DND-41 (cell line): ENCODE measurements at regions not wholly inside any gene's neighbourhood (a gene's known extent, or its start where the extent isn't known, plus 50 kb on each side); places are given as distances from the start of the nearest gene placed in this dataset.

Experiments used
- ATAC-seq: fragments of 200-7000 bp; cut with Tn5 transposase; 3 replicates; pipeline ENCODE4 v1.9.1; 2021; ENCODE audit warnings: low read depth; ENCODE audit not compliant: insufficient read depth
- DNase-seq: peaks from one replicate; pipeline ENCODE4 v3.0.0-alpha.2; 2020
- H2AFZ ChIP-seq: 2 replicates; pipeline ENCODE4 v1.6.0; 2012; ENCODE audit warnings: low read depth, low read length
- H3K27ac ChIP-seq: 2 replicates; pipeline ENCODE4 v1.5.1; 2012; ENCODE audit warnings: low read length, inconsistent platforms
- H3K27me3 ChIP-seq: fragments of 200-600 bp; sonication (generic); 2 replicates; pipeline ENCODE4 v1.6.0; 2012; ENCODE audit warnings: low read length, mild to moderate bottlenecking, inconsistent platforms; ENCODE audit not compliant: insufficient read depth, poor library complexity
- H3K36me3 ChIP-seq: 2 replicates; pipeline ENCODE4 v1.5.1; 2012; ENCODE audit warnings: low read length, inconsistent platforms; ENCODE audit not compliant: insufficient read depth
- H3K4me1 ChIP-seq: 2 replicates; pipeline ENCODE4 v1.5.1; 2012; ENCODE audit warnings: mild to moderate bottlenecking, low read length; ENCODE audit not compliant: insufficient read depth
- H3K4me2 ChIP-seq: 2 replicates; pipeline ENCODE4 v1.6.0; 2012; ENCODE audit warnings: mild to moderate bottlenecking, moderate library complexity, low read length, inconsistent platforms; ENCODE audit not compliant: insufficient read depth
- H3K4me3 ChIP-seq, 2 experiments: fragments of 200-600 bp in 1 of 2; shearing (Covaris generic) in 1 of 2; 2 replicates each; pipeline ENCODE4 v1.5.1; 2012 to 2016; ENCODE audit warnings: inconsistent platforms in 2 of 2, low read length in 2 of 2, mild to moderate bottlenecking in 2 of 2, low read depth in 1 of 2, moderate library complexity in 1 of 2
- H3K79me2 ChIP-seq: 2 replicates; pipeline ENCODE4 v1.6.0; 2012; ENCODE audit warnings: low read length, inconsistent platforms; ENCODE audit not compliant: insufficient read depth
- H3K9ac ChIP-seq: 2 replicates; pipeline ENCODE4 v1.6.0; 2012; ENCODE audit warnings: low read depth, mild to moderate bottlenecking, inconsistent platforms, low read length, moderate library complexity
- H3K9me3 ChIP-seq: 2 replicates; pipeline ENCODE4 v1.5.1; 2012; ENCODE audit warnings: low read length, moderate library complexity, mild to moderate bottlenecking, inconsistent platforms; ENCODE audit not compliant: insufficient read depth, severe bottlenecking
- H4K20me1 ChIP-seq: 2 replicates; pipeline ENCODE4 v1.6.0; 2012; ENCODE audit warnings: low read length; ENCODE audit not compliant: insufficient read depth
- EZH2 ChIP-seq: IDR thresholded peaks from 3 replicates; pipeline ENCODE4 v1.6.1; 2012; ENCODE audit warnings: borderline replicate concordance, low read depth, mild to moderate bottlenecking, moderate library complexity, low read length, inconsistent platforms; ENCODE audit not compliant: severe bottlenecking
- TF ChIP-seq, protein P1 (sequence below): IDR thresholded peaks from 2 replicates; pipeline ENCODE4 v1.5.1; 2012; ENCODE audit warnings: borderline replicate concordance, low read length, moderate library complexity, mild to moderate bottlenecking; ENCODE audit not compliant: poor library complexity, severe bottlenecking; ENCODE audit errors: extremely low read depth

DNA sequence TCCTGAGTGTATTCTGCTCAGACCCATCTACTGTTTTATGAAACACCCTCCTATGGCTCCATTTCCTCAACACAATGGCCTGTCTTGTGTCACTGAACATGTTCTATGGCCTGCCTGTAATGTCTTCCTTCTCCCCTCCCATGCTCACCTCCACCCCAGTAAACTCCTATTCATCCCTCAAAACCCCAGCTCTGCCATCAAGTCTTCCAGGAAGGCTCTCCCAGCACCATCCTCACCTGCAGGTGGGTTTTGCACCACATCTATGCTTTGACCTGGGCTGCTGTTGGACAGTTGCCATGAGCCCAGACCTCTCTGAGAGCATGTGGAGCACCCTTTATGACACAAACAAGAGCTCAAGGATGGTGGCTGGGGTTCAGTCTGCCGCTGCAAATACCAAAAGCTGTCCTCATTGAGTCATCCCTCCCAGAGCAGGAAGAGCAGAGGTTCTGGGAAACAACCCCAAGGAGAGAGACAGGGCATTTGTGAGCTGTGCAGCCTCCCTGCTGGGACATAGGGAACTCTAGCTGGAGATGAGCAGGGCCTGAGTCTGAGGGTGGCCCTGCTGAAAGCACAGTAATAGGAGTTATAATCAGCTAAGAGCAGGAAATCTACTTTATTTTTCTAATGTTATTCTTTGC, 93.8 kb upstream of the CD93 start:
- no peak for TF ChIP-seq EZH2
- TF ChIP-seq, protein P1, sequence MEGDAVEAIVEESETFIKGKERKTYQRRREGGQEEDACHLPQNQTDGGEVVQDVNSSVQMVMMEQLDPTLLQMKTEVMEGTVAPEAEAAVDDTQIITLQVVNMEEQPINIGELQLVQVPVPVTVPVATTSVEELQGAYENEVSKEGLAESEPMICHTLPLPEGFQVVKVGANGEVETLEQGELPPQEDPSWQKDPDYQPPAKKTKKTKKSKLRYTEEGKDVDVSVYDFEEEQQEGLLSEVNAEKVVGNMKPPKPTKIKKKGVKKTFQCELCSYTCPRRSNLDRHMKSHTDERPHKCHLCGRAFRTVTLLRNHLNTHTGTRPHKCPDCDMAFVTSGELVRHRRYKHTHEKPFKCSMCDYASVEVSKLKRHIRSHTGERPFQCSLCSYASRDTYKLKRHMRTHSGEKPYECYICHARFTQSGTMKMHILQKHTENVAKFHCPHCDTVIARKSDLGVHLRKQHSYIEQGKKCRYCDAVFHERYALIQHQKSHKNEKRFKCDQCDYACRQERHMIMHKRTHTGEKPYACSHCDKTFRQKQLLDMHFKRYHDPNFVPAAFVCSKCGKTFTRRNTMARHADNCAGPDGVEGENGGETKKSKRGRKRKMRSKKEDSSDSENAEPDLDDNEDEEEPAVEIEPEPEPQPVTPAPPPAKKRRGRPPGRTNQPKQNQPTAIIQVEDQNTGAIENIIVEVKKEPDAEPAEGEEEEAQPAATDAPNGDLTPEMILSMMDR: no peak
- H3K79me2 ChIP-seq: no peaks in the 10 kb centered on the region
- H3K27ac ChIP-seq: peak overlapping the region; percentile 58
- H3K9me3 ChIP-seq: peaks cover 5% of the 10 kb centered on the region
- peak; percentile 16; the same call in 1 of the 3 replicates for ATAC-seq
- peaks cover 25% of the 10 kb centered on the region for H3K4me1 ChIP-seq
- no peak overlapping the region for H3K4me2 ChIP-seq
- H3K36me3 ChIP-seq: no peaks in the 10 kb centered on the region
- no peak for DNase-seq
- no peaks in the 10 kb centered on the region for H4K20me1 ChIP-seq
- H3K4me3 ChIP-seq: no peak overlapping the region
- H3K9ac ChIP-seq: no peak overlapping the region
- peak overlapping the region; percentile 51; the same call in 1 of the 2 replicates for H2AFZ ChIP-seq
- H3K27me3 ChIP-seq: no peaks in the 10 kb centered on the region

DNA sequence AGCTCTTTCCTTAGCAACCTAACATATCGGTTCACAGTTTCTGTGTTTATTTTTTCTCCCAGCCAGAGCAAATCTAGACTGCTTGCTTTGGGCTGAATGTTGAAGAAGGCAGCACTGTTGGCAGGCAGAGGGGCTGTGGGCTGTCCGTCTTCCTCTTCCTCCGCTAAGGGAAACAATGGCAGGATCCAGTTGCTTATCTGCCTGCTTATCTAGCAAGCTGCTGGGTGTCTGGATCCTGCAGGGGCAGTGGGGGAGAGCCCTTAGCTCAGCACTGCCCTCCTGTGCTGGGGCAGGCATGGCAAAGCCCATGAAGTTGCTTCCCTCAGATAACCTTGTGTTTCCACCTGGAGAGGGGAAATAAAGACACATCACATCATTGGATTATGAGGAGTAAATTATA, 92.7 kb upstream of the CD93 start:
- H3K4me2 ChIP-seq: no peak overlapping the region

DNA sequence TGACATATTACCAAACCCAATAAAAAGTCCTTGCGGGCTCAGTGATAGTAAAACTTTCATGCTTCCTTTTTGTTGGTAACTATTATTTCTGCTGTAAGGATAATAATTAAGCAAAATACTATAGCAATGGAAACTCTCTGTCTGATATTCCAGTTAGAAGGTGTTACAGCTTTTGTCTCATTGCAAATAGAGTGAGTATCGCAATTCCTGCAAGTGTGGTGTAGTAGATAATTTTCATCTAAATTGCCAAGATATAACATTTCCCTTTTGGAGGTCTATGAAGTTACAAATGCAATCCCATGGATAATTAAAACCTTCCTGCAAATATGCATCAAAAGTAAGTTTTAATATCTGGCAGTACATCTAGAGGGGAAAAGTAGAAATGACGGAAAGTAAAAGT, 88.7 kb upstream of the CD93 start:
- no peaks in the 10 kb centered on the region for H4K20me1 ChIP-seq
- no peak overlapping the region for H3K27ac ChIP-seq
- no peaks in the 10 kb centered on the region for H3K79me2 ChIP-seq
- no peak overlapping the region for H3K4me2 ChIP-seq
- no peak for DNase-seq
- H3K4me1 ChIP-seq: peaks cover 10% of the 10 kb centered on the region
- no peak for ATAC-seq
- H3K27me3 ChIP-seq: no peaks in the 10 kb centered on the region
- H3K9me3 ChIP-seq: peaks cover 14% of the 10 kb centered on the region
- H3K9ac ChIP-seq: no peak overlapping the region
- no peak overlapping the region for H2AFZ ChIP-seq
- no peaks in the 10 kb centered on the region for H3K36me3 ChIP-seq
- H3K4me3 ChIP-seq: no peak overlapping the region
- no peak for TF ChIP-seq EZH2
- TF ChIP-seq, protein P1: no peak

More for the DNA sequence above, 92.7 kb upstream of the CD93 start:
- no peaks in the 10 kb centered on the region for H3K79me2 ChIP-seq
- TF ChIP-seq, protein P1: peak; percentile 44
- TF ChIP-seq EZH2: no peak
- H3K27me3 ChIP-seq: no peaks in the 10 kb centered on the region
- ATAC-seq: peak; percentile 29; the same call in 1 of the 3 replicates
- H2AFZ ChIP-seq: no peak overlapping the region
- H3K27ac ChIP-seq: peak overlapping the region; percentile 5; the same call in 1 of the 2 replicates
- peaks cover 25% of the 10 kb centered on the region for H3K4me1 ChIP-seq
- H3K9ac ChIP-seq: no peak overlapping the region
- peaks cover 14% of the 10 kb centered on the region for H3K9me3 ChIP-seq
- no peaks in the 10 kb centered on the region for H4K20me1 ChIP-seq
- no peaks in the 10 kb centered on the region for H3K36me3 ChIP-seq
- H3K4me3 ChIP-seq: no peak overlapping the region
- no peak for DNase-seq
